Germinal center (tissue), 1 donor: ENCODE measurements at regions not wholly inside any gene's neighbourhood (a gene's known extent, or its start where the extent isn't known, plus 50 kb on each side); places are given as distances from the start of the nearest gene placed in this dataset.
A peak's percentile ranks its signal among the peaks of the same experiment; 100 is the strongest.

Experiments used
- DNase-seq: peaks from one replicate; pipeline ENCODE4 v3.0.0; 2012; ENCODE audit warnings: mixed read lengths, low spot score

GRCh38 chr2:121099329-121100290, 185.4 kb downstream of the TFCP2L1 start:
- no peak for DNase-seq

DNA sequence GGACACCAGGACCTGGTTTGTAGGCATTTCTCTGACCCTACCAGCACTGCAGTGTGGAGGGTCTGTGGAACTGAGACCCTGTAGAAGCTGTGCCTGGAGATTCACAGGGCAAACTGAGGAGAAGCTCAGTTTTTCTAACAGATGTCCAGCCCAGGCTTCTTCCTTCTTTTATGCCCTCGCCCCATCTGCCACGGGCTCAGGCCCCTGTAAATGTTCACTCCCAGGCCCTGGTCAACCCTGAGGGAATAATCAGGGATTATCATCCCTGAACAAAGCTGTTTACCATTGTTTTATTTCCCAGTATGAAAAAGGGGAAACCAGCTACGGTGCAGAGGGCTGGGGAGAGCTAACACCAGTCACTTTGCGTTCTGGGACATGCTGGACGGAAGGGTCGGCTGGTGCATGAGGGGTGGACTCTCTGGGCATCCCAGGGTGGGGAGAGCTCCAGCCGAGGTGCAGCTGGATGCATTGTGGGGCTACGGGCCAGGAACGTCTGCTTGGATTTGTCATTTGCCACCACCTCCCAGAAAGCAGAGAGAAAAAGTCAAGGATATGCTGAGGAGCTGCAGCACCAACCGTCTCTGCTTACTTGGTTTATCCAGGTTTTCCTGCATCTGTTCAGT, 183.8 kb downstream of the TFCP2L1 start:
- no peak for DNase-seq

- no peak for DNase-seq
These were observed 182.1 kb downstream of the TFCP2L1 start for GRCh38 chr2:121102941-121103340.

- no peak for DNase-seq
These were observed 181.0 kb downstream of the TFCP2L1 start for GRCh38 chr2:121103960-121104359.

- DNase-seq = no peak
These were observed 180.3 kb downstream of the TFCP2L1 start for GRCh38 chr2:121104721-121105141.

DNA sequence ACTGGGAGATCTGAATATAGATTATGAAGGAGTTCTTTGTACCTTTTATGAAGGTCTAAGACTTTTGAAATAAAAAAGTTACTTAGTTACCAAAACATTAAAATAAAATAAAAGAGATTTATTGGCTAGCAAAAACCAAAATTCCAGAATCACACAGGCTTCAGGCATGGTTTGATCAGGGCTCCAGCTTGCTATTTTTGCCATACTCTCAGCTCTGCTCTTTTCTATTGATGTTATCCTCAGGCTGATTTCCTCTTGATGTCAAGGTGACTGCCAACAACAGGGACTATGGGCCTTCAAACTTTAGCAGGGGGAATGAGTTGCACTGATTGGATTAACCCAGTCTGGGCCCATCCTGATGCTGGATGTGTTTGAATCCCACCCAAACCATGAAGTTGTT, 174.1 kb downstream of the TFCP2L1 start:
- no peak for DNase-seq

GRCh38 chr2:121118951-121119350, 166.1 kb downstream of the TFCP2L1 start:
- no peak for DNase-seq

DNA sequence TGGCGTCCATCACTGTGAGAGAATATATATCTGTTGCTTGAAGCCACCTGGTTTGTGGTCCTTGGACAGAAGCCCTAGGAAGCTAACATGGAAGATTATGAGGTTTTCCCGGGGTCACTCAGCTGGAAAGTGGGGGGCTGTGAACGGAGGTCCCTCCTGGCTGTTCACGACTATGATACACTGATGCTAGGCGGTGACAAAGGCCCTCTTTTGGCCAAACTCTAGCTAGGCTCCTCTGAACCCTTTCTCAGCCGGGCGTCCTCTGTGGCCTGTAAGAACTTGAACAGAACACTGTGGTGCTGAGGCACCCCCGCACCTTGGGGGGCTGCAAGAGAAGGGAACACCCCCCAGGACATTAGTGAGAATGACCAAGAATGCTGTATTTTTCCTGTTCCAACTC, 164.6 kb downstream of the TFCP2L1 start:
- DNase-seq = no peak

DNA sequence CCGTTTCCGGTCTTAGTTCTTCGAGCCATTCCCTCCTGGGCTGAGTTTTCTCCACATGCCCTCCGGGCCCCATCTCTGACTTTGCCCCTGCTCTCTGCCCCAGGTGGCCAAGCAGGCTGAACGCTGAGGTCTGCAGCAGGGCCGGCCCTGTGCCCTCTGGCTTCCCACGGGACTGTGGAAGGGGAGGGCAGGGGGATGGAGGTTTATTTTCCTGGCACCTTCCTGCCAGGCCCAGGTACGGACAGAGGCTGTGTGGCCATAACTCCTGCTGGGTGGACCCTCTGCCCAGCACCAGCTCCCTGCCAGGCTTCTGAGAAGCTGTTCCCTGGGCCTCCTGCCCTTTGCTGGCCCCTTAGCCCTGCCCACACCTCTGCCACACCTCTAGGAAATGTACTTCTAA, 164.0 kb downstream of the TFCP2L1 start:
- no peak for DNase-seq

DNA sequence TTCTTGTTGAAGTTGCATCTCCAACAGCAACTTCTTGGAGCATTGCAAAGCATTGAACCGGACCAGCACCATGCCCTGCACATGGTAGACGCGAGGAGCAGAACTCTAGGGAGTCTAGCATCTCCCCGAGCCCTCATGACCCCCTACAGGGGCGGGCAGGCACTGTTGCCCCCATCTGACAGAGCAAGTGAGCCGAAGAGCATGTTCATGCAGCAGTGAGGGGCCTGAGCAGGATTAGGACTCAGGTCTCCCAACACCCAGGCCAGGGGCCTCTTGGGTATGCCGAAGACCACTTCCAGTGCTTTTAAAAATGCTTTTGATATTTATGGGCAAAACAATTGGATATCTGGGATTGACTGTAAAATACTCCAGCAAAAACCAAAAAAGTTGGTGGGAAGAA, 163.3 kb downstream of the TFCP2L1 start:
- DNase-seq = no peak

- DNase-seq = no peak
These were observed 161.7 kb downstream of the TFCP2L1 start for GRCh38 chr2:121123268-121123667.

DNA sequence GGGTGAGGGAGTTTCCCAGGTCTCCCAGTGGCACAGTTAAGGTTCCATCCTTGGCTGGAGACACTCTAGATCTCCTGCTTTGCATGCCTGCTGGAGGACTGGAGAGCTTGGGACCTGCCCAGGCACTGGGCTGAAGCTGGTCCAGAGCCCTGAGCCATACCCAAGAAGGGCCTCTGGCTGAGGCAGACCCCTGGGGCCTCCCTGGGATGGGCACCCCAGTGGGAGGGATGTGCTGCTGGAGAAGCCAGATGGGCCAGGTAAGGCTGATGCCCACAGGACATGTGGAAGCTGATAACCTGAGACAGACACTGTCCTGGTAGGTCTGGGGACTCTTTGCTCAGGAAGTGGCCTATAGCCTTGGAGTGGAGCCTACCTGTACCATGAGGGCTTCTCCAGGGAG, 160.7 kb downstream of the TFCP2L1 start:
- DNase-seq = no peak

DNA sequence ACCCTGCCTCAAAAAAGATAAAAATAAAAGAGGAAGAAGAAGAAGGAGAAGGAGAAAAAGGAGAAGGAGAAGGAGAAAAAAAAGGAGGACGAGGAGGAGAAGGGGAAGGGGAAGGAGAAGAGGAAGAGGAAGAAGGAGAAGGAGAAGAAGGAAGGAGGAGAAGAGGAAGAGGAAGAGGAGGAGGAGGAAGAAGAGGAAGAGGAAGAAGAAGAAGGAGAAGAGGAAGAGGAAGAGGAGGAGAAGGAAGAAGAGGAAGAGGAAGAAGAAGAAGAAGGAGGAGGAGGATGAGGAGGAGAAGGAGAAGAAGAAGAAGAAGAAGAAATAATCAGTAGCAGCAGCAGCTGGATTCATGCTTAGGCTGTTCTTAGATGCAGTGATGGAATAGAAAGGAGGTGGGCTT, 159.7 kb downstream of the TFCP2L1 start:
- no peak for DNase-seq

- DNase-seq = peak; percentile 15
These were observed 156.0 kb downstream of the TFCP2L1 start for GRCh38 chr2:121128741-121129659.

DNA sequence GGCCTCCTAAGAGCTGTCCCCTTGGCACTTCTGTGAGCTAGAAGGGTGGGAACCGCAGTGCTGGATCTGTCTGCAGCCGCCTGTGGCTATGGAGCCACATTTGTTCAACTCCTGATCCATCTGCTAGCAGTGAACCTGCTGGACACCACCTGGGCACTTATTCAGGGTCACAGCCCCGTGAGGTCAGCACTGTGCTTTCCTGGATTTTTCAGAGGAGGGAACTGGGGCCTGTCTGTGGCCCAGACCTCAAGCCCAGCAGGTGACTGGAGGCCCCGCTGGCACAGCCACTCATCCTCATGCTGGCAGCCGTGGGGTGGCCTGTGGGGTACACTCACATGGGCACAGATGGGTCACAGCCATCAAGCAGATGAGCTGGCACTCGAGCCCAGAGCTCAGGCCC, 155.3 kb downstream of the TFCP2L1 start:
- no peak for DNase-seq

DNA sequence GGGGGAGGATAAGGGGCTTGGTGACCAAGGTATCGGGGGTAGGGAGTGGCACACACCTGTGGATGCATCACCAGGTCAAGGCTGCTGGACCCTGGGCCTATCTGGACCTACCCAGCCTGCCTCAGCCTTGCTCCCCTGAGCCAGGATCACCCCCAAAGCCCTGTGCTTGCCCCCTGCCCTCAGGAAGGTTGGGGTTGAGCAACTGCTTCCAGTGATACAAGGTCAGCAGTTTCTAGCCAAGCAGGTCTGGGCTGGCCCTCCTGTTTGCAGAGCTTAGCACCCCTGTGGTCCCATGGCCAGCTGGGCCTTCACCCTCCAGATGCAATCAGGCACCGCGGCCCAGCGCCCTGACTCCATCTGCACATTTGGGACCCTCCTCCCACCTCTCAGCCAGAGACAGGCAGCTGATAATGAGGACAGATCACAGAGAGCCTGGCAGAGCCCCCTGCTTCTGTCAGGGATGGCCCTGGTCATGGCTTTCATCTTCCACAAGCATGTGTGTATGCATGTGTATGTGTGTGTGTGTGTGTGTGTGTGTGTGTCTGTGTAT, 154.6 kb downstream of the TFCP2L1 start:
- DNase-seq = no peak

GRCh38 chr2:121131375-121131774, 153.6 kb downstream of the TFCP2L1 start:
- no peak for DNase-seq

DNA sequence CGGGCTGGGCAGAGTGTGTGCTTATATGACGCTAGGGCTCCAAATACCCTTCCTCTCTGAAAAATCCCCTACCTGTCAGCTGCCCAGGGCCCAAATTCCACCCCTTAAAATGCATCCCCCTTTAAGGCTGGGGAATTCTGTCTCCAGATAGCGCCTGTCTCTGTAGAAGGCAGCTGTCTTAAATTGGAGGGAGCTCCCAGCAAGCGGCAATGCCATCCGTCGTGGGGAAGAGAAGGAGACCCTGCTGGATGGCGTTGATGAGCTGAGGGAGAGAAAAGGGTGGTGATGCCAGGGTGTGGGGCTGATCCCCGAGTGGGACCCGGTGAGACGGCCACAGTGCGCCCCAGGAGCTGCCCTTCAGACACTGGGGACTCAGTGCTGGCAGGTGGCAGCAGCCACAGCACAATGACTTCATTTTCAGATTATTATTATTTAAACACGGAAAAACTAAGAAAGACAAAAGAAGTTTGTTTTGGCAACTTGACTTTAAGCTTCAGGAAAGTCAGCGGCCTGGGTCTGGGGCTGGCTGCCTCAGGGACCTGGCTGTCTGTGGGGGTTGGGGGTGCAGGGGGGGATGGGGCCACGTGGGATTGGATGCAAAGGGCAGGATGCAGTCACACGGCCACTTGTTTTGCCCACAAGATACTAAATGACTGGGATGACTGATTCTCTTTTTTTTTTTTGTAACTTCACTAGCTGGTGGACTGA, 152.8 kb downstream of the TFCP2L1 start:
- DNase-seq = no peak

- DNase-seq = no peak
These were observed 152.3 kb downstream of the TFCP2L1 start for GRCh38 chr2:121132762-121133107.

- DNase-seq = no peak
These were observed 151.3 kb downstream of the TFCP2L1 start for GRCh38 chr2:121133551-121134319.

DNA sequence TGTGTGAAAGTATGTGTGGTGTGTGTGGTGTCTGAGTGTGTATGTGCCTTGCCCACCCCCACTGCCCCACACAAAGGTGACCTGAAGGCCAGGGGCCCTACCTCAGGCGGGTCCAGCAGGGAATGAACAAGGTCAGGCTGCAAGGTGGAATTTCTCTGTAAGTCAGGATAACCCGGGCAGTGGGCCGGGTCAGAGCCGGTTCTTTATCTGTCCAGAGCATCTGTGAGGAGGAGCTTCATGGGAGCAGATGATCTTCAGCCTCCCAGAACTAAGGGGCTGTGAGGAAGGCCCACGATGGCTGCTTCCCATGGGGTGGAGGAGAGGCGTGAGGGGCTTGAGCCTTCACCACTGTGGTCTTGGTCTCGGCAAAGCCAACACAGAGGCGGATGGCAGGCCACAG, 150.3 kb downstream of the TFCP2L1 start:
- DNase-seq = no peak
